ENCODE measurements at regions not wholly inside any gene's neighbourhood (a gene's known extent, or its start where the extent isn't known, plus 50 kb on each side); places are given as distances from the start of the nearest gene placed in this dataset.

DNA sequence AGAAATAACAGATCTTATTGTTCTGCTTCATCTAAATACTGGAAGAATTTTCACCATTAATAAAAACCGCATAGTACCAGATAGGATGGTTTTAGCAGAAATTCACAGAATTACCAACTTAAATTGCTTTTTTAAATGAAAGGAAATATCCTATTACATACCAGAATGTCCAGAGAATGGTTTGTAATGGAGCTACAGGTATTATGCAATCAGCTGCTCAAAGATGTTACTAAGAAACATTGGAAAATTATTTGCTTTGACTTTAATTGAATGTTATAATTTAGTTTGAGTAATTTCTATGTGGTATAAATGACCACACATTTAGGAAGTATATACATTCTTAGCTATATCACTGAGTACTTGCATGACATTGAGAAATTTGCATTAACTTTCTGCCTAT is 338.3 kb downstream of the ETV1 start:
- no peak overlapping the region for H3K27ac Mint-ChIP-seq
- H3K4me3 Mint-ChIP-seq = no peak overlapping the region
- DNase-seq (ENCODE audit: low spot score) = no peak
- H3K9me3 Mint-ChIP-seq = peaks cover 9% of the 10 kb centered on the region
- H3K27me3 Mint-ChIP-seq (ENCODE audit: low read depth) = no peaks in the 10 kb centered on the region
- H3K4me1 Mint-ChIP-seq (ENCODE audit: low read depth) = no peaks in the 10 kb centered on the region
- no peaks in the 10 kb centered on the region for H3K36me3 Mint-ChIP-seq (ENCODE audit: low read depth)

DNA sequence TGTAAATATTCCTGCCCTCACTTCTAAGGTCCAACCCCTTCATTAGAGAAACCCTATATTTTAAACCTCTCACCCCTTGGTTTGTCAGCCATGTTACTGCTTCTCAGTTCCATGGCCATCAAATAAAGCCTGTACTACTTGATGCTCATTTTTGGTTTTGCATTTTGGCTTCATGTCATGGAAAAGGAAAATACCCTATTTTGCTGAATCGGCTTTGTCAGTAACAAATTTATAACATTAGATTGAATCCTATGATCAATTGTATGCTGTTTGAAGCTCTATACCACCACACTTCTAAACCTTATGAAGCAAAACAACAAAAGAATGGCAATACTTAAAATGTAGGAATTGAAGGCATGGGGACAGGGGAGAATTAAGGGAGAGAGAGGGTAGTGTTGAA is 333.1 kb downstream of the ETV1 start:
- Mint-ChIP-seq H3K4me1 (ENCODE audit: low read depth) (no peaks in the 10 kb centered on the region), H3K4me3 (no peak overlapping the region), H3K36me3 (ENCODE audit: low read depth) (no peaks in the 10 kb centered on the region), H3K27ac (no peak overlapping the region), H3K27me3 (ENCODE audit: low read depth) (no peaks in the 10 kb centered on the region), H3K9me3 (peaks cover 12% of the 10 kb centered on the region)
- DNase-seq (ENCODE audit: low spot score) = no peak

DNA sequence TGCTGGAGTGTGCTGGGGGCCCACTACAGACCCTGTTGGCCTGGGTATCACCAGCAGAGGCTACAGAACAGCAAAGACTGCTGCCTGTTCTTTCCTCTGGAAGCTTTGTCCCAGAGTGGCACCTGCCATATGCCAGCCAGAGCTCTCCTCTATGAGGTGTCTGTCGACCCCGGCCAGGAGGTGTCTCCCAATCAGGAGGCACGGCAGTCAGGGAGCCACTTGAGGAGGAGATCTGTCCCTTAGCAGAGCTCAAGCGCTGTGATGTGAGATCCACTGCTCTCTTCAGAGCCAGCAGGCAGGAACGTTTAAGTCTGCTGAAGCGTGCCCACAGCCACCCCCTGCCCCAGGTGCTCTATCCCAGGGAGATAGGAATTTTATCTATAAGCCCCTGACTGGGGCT is 316.2 kb downstream of the ETV1 start:
- Mint-ChIP-seq H3K9me3 (peaks cover 33% of the 10 kb centered on the region), H3K4me1 (ENCODE audit: low read depth) (no peaks in the 10 kb centered on the region), H3K27ac (no peak overlapping the region), H3K27me3 (ENCODE audit: low read depth) (no peaks in the 10 kb centered on the region), H3K4me3 (no peak overlapping the region), H3K36me3 (ENCODE audit: low read depth) (no peaks in the 10 kb centered on the region)
- no peak for DNase-seq (ENCODE audit: low spot score)

- Mint-ChIP-seq H3K27me3 (ENCODE audit: low read depth) (no peaks in the 10 kb centered on the region), H3K4me3 (no peak overlapping the region), H3K27ac (no peak overlapping the region), H3K4me1 (ENCODE audit: low read depth) (no peaks in the 10 kb centered on the region), H3K36me3 (ENCODE audit: low read depth) (no peaks in the 10 kb centered on the region), H3K9me3 (no peaks in the 10 kb centered on the region)
- DNase-seq (ENCODE audit: low spot score) = no peak
These were observed 306.8 kb downstream of the ETV1 start for GRCh38 chr7:13682626-13683025.

- no peaks in the 10 kb centered on the region for H3K36me3 Mint-ChIP-seq (ENCODE audit: low read depth)
These were observed 302.0 kb downstream of the ETV1 start for GRCh38 chr7:13687500-13687899.

DNA sequence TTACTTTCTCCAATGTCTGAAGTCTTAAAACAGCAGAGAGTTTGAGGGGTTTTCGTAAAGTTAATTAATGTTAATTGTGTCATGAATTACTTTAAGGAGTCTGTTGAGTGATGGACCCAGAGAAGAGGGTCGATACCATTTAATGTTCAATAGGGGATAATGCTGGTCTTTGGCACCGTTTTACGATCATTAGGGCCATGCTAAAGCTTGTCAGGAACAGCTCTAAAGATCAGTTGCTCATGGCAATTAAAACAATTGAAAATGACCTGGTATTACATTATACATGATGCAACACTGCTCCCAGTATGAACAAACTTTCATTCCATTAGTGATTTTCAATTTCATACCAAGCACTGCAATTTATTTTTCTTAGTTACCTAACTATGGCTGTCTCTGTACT is 296.9 kb downstream of the ETV1 start:
- H3K36me3 Mint-ChIP-seq (ENCODE audit: low read depth) = no peaks in the 10 kb centered on the region
- no peak overlapping the region for H3K4me3 Mint-ChIP-seq
- no peak overlapping the region for H3K27ac Mint-ChIP-seq
- H3K9me3 Mint-ChIP-seq = no peaks in the 10 kb centered on the region
- no peaks in the 10 kb centered on the region for H3K27me3 Mint-ChIP-seq (ENCODE audit: low read depth)
- no peak for DNase-seq (ENCODE audit: low spot score)
- no peaks in the 10 kb centered on the region for H3K4me1 Mint-ChIP-seq (ENCODE audit: low read depth)

More at GRCh38 chr7:13687500-13687899, 302.0 kb downstream of the ETV1 start:
- Mint-ChIP-seq H3K4me1 (ENCODE audit: low read depth) (no peaks in the 10 kb centered on the region), H3K27ac (no peak overlapping the region), H3K9me3 (no peaks in the 10 kb centered on the region), H3K27me3 (ENCODE audit: low read depth) (no peaks in the 10 kb centered on the region), H3K4me3 (no peak overlapping the region)
- DNase-seq (ENCODE audit: low spot score) = no peak

DNA sequence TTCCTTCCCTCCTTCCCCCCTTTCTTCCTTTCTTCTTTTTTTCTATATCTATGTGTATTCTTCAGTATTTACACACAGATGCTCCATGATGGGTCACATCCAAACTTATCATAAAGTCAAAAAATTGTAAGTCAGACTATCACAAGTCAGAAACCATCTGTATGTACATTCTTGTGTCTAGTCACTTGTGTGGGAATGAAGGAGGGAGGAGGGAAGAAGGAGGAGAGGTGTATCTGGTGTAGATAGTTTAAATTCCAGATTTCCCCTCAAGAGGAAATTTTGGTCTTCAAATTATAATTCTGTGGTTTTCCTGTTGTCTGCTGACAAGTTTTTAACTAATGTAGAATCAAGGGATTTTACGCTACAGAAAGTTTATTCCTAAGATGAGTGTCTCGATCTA is 287.2 kb downstream of the ETV1 start:
- Mint-ChIP-seq H3K27me3 (ENCODE audit: low read depth) (no peaks in the 10 kb centered on the region), H3K9me3 (peaks cover 9% of the 10 kb centered on the region), H3K4me3 (no peak overlapping the region), H3K27ac (no peak overlapping the region), H3K36me3 (ENCODE audit: low read depth) (no peaks in the 10 kb centered on the region), H3K4me1 (ENCODE audit: low read depth) (no peaks in the 10 kb centered on the region)
- DNase-seq (ENCODE audit: low spot score) = no peak

DNA sequence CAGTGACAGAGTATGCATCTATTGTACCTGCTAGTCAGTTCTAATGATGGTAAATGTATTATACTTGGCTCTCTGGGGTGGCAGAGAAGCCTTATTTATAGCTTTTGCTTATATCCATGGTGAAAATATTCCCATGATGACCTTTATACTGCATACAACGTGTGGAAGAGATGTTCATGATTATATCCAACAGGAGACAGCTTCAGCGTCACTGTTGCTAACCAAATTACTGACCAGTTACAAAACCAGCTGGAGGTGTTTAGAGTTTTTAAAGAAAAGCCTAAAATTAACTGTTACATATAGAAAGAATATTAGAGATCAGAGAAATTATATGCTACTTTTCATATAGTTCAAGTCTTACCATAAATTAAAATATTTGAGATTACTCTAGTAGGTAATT is 280.8 kb downstream of the ETV1 start:
- Mint-ChIP-seq H3K27ac (no peak overlapping the region), H3K36me3 (ENCODE audit: low read depth) (no peaks in the 10 kb centered on the region), H3K9me3 (peaks cover 5% of the 10 kb centered on the region), H3K27me3 (ENCODE audit: low read depth) (no peaks in the 10 kb centered on the region), H3K4me1 (ENCODE audit: low read depth) (no peaks in the 10 kb centered on the region), H3K4me3 (no peak overlapping the region)
- no peak for DNase-seq (ENCODE audit: low spot score)

DNA sequence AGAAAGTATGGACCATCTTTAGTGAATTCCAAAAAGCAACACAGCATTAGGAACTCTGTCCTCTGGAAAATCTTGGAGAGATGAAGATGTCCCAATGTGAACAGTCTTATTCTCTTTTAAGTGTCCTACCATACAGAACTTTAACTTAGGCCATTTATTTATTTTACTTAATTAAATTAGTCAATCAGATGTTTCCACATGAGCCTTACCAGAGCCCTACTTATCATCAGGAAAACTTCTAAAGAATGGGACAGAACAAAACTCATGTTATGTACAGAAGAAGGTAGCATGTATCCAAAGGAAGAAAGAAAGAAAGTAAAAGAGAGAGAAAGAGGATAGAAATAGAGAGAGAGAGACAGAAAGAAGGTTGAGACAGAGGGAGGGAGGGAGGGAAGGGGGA is 276.4 kb downstream of the ETV1 start:
- Mint-ChIP-seq H3K4me1 (ENCODE audit: low read depth) (no peaks in the 10 kb centered on the region), H3K36me3 (ENCODE audit: low read depth) (no peaks in the 10 kb centered on the region), H3K4me3 (no peak overlapping the region), H3K27ac (no peak overlapping the region), H3K9me3 (peaks cover 14% of the 10 kb centered on the region), H3K27me3 (ENCODE audit: low read depth) (no peaks in the 10 kb centered on the region)
- DNase-seq (ENCODE audit: low spot score) = no peak

DNA sequence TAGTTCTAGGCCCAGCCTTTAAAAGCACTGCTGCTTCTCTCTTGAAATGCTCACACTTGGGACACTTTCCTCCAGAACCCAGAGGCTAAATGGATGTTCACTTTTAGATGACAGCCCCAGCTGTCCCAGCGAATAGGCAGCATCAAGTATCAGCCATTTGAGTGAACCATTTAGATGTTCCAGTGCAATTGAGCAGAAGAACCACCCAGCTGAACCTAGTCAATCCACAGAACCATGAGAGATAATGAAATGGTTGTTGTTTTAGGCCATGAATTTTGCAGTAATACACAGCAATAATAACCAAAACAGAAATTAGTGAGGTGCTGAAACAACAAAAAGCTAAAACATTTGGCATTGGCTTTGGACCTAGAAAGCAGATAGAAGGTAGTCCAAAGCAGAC is 273.9 kb downstream of the ETV1 start:
- no peaks in the 10 kb centered on the region for H3K27me3 Mint-ChIP-seq (ENCODE audit: low read depth)
- DNase-seq (ENCODE audit: low spot score) = no peak

GRCh38 chr7:13717031-13717430 is 272.4 kb downstream of the ETV1 start:
- Mint-ChIP-seq H3K27ac (no peak overlapping the region), H3K36me3 (ENCODE audit: low read depth) (no peaks in the 10 kb centered on the region), H3K27me3 (ENCODE audit: low read depth) (no peaks in the 10 kb centered on the region), H3K9me3 (peaks cover 9% of the 10 kb centered on the region), H3K4me3 (no peak overlapping the region), H3K4me1 (ENCODE audit: low read depth) (no peaks in the 10 kb centered on the region)
- no peak for DNase-seq (ENCODE audit: low spot score)

More for the DNA sequence above, 273.9 kb downstream of the ETV1 start:
- Mint-ChIP-seq H3K4me3 (no peak overlapping the region), H3K36me3 (ENCODE audit: low read depth) (no peaks in the 10 kb centered on the region), H3K4me1 (ENCODE audit: low read depth) (no peaks in the 10 kb centered on the region), H3K9me3 (peaks cover 14% of the 10 kb centered on the region), H3K27ac (no peak overlapping the region)

DNA sequence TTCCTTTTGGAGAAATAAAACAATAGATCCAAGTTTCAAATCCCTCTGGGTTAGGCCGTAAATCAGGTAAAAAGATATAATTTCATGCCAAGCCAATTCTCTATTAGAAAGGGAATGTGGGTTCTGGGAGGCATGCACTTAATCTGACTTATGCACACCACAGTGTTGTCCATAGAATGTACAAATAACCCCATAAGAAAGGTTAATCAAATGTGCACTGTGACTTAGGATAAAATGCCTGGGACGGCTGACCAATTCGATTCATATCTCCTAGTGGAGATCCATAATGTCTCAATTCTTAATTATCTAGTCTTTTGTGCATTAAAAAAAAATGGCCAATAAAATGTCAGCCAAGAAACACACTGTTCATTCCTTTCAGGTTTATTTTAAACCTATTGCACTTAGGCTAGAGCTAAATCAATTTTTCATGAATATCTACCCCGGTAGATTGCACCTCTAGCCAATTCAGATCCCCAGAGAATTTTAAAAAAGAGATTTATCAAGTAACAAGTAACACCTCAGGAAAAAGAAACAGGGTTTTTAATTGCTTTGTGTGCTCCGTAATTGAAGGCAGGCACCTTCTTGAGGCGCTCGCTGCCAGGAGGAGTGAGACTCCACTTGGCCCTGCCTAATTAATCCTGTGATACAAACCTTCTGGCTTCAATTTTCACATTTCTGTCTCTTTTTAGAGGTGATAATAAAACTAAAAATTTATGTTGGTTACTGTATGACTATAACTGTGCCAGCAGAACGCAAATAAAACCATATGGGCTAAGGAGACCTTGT is 265.1 kb downstream of the ETV1 start:
- H3K36me3 Mint-ChIP-seq (ENCODE audit: low read depth) = no peaks in the 10 kb centered on the region
- H3K4me1 Mint-ChIP-seq (ENCODE audit: low read depth) = no peaks in the 10 kb centered on the region
- no peak for DNase-seq (ENCODE audit: low spot score)
- no peak overlapping the region for H3K4me3 Mint-ChIP-seq
- no peaks in the 10 kb centered on the region for H3K27me3 Mint-ChIP-seq (ENCODE audit: low read depth)
- no peaks in the 10 kb centered on the region for H3K9me3 Mint-ChIP-seq
- H3K27ac Mint-ChIP-seq = no peak overlapping the region

GRCh38 chr7:13724977-13725566 is 264.4 kb downstream of the ETV1 start:
- Mint-ChIP-seq H3K27me3 (ENCODE audit: low read depth) (no peaks in the 10 kb centered on the region), H3K36me3 (ENCODE audit: low read depth) (no peaks in the 10 kb centered on the region), H3K4me1 (ENCODE audit: low read depth) (no peaks in the 10 kb centered on the region), H3K27ac (no peak overlapping the region), H3K4me3 (no peak overlapping the region), H3K9me3 (no peaks in the 10 kb centered on the region)
- no peak for DNase-seq (ENCODE audit: low spot score)

DNA sequence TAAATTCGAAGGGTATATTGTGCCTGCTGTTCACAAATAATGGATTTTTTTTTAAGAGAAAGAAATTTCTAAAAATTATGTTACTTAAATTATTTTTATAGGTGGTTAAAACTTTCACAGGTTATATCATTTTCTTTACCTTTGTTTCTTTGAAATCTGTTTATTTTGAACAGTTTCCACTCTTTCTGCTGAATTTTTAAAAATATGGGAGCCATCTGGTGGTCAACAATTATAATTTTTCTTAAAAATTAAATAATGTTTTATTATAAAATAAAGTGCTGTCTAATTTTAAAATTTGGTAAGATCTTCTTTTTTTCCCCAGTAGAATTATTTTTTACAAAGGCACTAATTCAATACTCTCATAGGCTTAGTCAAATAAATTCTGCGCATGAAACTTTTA is 263.9 kb downstream of the ETV1 start:
- no peaks in the 10 kb centered on the region for H3K9me3 Mint-ChIP-seq
- no peaks in the 10 kb centered on the region for H3K27me3 Mint-ChIP-seq (ENCODE audit: low read depth)
- no peak for DNase-seq (ENCODE audit: low spot score)
- H3K36me3 Mint-ChIP-seq (ENCODE audit: low read depth) = no peaks in the 10 kb centered on the region
- no peak overlapping the region for H3K27ac Mint-ChIP-seq
- no peak overlapping the region for H3K4me3 Mint-ChIP-seq
- H3K4me1 Mint-ChIP-seq (ENCODE audit: low read depth) = no peaks in the 10 kb centered on the region

DNA sequence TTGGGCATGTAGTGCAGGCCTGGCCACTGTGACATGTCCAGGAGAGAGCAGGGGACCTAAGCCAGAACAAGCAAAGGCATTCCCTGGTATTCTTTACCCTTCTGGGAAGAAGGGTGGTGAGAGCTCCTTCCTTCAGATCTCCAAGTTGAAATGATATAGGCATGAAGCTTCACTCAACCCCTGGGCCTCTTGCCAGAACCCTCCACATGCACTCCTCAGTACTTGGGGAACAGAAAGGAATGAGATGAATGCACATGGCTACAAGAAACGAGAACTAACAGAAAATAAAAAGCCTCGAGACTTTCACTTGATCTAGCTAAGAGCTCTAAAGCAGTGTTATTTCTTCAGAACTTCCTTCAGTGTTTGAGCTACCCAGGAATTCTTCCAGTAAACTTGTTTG is 262.2 kb downstream of the ETV1 start:
- no peaks in the 10 kb centered on the region for H3K27me3 Mint-ChIP-seq (ENCODE audit: low read depth)
- H3K9me3 Mint-ChIP-seq = no peaks in the 10 kb centered on the region
- H3K4me1 Mint-ChIP-seq (ENCODE audit: low read depth) = no peaks in the 10 kb centered on the region
- DNase-seq (ENCODE audit: low spot score) = no peak
- H3K27ac Mint-ChIP-seq = no peak overlapping the region
- no peaks in the 10 kb centered on the region for H3K36me3 Mint-ChIP-seq (ENCODE audit: low read depth)
- no peak overlapping the region for H3K4me3 Mint-ChIP-seq
